Posterior vena cava (tissue), 2 donors: ENCODE measurements at regions not wholly inside any gene's neighbourhood (a gene's known extent, or its start where the extent isn't known, plus 50 kb on each side); places are given as distances from the start of the nearest gene placed in this dataset.
"Not testable (repeated sequence)": the region's sequence is repeated elsewhere in the genome, so short reads cannot be mapped to it uniquely, and the experiment has no call there.

Source experiments
- DNase-seq: peaks from one replicate; pipeline ENCODE4 v3.0.0-alpha.2; 2020; ENCODE audit warnings: low spot score
- intact Hi-C, 2 donors: fragments of 100-400 bp; cut with DNase I; formaldehyde crosslinking; loops; one replicate each; pipeline versions ENCODE4 v1.14.1 to v1.14.2; 2022 to 2023
- donor health status: DM: yes; HTN: yes; CAD: no.
- donor health status: DM: yes; HTN: yes; CAD: no.

DNA sequence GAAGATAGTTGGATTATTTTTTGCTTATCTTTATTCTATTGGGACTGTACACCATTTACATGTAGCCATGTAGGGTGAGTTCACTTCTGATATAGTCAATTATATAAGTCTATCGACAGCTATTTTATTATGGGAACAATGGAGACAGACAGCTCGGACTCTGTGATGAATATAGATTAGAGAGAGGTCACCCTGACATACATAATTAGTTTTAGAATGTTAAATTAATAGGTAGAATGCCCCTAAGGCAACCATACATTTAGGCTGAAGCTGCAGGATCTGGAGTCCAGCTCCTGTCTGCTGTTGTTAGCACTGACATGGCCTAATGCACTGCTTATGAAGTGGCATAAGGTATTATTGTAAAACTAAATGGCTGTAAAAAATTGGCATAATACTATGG is 700.8 kb downstream of the MAT2B start:
- no peak for DNase-seq
- intact Hi-C loops: no loop called here

DNA sequence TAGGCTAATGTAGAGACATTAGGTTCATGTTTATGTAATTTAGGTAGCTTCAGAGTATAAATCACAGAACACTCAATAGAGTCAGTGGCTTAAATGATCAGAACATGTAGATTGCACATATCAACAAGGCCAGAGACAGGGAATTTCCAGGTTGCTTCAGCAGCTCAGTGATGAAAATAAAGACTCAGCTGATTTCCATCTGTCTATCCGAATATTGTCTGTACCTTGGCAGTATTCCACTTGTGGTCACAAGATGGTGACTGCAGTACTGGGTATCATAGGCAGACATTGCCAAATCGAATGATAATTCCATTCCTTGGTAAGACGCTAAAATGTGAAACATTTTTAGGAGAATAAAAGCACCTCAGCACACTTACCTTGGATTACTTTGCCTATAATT is 702.2 kb downstream of the MAT2B start:
- intact Hi-C loops: no loop called here
- no peak for DNase-seq

DNA sequence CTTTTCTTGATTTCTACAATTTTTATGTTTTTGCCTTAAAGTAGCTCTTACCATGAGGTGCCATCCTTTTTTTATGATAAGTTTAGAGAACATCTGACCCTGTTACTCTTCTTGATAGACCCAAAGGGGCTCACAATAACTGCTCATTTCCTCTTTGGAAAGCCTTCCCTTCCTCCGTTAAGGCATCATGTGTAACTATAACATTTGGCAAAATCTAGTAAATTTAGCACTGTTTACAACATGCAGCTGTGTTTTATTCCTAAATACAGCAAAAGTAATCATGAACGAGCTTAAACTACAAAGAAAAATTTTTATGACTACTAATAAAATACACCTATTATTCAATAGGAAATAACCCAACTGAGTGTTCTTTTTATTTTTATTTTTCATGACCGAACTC is 705.1 kb downstream of the MAT2B start:
- intact Hi-C loops: no loop called here
- DNase-seq: no peak

DNA sequence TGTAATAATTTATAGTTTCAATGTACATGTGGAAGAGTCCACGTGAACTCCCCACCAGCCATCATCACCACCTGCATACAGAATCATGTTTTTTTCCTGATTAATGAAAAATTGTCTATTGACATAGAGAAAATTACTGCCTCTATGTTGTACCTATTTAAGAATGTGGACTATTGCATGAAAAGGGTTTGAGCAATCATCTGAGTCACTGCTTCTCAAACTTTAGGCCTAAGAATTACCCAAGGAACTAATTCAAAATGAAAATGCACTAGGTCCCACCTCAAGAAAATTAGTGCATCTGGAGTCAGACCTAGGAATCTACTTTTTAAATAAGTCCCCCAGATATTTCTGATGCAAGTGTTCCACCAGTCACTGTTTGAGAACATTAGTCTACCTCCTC is 709.3 kb downstream of the MAT2B start:
- intact Hi-C loops: no loop called here
- DNase-seq: no peak

DNA sequence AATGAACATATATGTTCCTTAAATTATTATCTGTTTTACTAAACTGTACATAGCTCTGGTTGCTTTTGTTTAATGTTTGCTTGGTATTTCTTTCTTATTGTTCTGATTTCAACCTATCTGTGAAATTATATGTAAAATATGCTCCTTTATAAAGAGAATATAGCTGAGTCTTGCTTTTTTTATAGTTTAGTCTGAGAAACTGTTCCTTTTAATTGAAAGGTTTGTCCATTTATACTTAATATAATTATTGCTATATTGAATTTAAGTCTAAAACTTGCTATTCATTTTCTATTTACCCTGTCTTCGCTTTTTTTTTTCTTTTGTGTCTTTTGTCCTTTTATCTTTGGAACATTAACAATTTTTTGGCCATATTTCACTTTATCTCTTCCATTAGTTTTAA is 712.0 kb downstream of the MAT2B start:
- DNase-seq: no peak
- intact Hi-C loops: no loop called here

DNA sequence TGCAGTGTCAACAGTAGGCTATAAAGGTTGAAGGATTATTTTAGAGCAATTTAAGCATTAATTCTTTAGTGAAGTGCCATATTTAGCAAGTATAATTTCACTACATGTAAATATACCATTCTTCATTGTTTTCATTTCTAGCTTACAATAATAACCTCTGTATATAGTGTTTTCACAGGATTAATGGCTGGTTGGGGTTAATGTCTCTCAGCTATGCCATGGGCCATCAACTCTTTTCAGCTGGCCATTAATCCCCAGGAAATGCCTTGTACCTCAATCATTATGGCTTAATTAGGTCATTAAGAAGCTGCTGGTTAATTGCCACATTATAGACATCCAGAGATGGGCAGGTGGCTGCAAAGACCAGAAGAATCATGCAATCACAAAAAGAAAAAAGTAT is 715.1 kb downstream of the MAT2B start:
- DNase-seq: no peak
- intact Hi-C loops: no loop called here

DNA sequence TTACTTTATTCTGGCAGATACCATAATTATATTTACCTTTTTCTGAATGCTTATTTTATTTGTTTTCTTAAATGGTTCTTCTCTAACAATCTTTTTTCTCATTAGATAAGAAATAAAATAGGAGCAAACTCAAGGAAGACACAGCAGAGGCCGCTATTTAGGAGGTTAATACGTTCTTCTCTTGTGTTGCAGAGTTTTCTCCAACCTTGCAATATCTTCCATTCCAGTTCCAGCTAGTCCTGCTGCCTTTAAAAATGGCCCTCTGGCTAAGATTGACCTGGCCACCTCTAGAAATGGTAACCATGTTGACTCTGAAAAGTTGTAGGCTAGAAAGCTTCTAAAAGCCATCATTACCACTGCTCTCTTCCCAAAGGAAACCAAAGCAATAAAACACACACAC is 718.8 kb downstream of the MAT2B start:
- DNase-seq: no peak
- intact Hi-C loops: no loop called here

DNA sequence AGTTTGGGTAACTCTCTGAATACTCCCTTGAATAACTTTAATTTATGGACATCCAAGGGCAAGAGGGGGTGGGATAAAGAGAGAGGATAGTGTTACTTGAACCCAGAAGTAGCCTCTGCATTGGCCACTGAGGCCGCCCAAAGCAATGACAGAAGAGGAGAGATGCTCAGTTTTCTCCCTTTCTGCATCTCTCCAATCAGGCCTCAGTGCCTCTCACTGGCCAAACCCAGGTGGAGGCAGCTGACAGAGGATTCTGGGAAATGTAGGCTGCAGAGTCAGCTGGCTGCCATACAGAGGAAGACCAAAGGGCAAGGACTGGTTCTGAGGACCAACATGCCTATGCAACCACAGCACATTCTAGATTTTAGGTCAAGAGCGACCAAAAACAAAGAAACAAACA is 719.4 kb downstream of the MAT2B start:
- intact Hi-C loops: no loop called here
- DNase-seq: no peak

DNA sequence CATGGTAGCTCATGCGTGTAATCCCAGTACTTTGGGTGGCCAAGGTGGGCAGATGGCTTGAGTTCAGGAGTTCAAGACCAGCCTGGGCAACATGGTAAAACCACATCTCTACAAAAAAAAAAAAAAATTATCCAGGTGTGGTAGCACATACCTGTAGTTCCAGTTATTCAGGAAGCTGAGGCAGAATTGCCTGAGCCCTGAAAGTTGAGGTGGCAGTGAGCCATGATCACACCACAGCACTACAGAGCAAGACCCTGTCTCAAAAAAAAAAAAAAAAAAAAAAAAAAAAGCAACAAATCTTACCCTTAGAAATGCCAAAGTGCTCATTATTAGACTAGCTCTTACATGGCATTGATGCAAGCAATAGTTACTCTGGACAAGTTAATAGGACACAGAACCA is 724.9 kb downstream of the MAT2B start:
- intact Hi-C loops: no loop called here
- no peak for DNase-seq

DNA sequence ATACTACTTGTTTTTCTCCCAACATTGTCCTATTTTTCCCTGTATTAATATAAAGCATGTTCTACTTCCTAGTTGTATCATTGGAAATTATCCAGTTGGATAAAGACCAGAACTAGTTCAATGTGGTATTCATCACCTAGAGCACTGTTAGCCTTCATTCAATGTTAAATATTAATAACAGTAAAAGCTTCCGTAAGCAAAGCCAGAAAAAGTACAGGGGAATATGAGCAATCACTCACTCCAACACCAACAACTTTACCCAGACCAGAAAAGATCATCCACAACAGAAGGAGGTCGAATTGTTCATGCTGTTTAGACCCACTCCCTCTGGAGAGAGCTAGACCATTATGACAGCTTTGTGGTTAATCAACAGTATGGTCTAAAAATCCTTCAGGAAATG is 728.4 kb downstream of the MAT2B start:
- intact Hi-C loops: no loop called here

DNA sequence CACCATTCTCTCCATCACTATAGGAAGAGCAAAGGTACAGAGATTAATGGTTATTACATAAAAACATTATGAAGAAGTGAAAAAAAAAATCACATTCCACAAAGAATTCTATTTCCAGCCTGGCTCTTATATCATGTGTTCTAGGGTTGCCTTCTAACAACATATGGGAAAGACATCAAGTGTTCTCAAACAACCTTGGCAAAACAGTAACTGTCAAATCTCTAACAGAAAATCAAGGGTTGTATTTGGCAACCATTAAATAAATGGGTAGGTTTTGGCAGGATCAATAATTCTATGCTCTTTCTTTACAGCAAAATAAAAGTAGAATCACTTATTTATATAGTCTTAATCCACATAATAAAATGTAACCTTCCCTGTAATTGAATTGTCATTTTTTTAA is 728.9 kb downstream of the MAT2B start:
- intact Hi-C loops: no loop called here
- no peak for DNase-seq

More for the DNA sequence above, 728.4 kb downstream of the MAT2B start:
- DNase-seq: no peak

DNA sequence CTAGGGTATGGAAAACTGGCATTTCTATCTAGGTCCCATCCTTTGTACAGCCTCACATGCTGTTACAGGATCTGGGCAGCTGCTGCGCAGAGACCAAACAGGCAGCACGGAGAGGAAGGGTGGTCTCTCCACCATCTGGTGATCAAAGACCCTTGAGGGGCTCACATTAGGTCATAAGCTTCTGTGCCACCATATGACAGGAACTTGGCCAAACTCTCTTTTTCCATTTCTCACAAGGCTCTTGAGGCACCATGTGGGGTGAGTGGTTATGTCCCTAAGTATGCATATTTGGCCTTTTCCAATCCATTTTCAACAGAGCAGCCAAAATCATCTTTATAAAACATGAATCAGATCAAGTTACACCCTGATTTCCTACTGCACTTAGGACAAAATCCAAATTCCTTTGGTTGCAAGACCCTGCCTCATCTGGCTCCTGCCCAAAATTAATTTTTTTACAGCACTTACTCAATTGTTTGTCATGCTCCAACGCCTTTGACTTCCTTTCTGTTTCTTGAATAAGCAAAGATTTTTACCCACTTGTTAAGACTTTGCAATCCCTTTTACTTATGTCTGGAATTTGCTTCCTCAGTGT is 730.0 kb downstream of the MAT2B start:
- intact Hi-C loops: no loop called here
- DNase-seq: no peak

DNA sequence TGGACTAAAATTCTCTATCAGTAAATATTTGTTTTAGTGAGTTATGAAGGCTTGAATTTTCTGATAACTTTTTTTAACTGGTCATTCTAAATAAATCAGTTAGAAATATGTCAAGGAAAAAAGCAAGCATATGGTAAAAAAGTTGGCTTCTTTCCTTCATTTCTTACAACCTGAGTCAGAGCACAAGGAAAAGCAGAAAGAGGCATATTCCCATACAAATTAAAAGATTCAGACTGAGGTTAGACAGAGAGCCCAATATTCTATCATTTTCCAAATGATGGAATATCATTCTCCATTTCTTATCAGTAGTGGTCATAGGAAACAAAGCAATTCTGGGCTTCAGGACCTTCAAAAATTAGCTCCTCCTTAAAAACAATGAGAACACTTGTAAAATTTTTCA is 732.1 kb downstream of the MAT2B start:
- no peak for DNase-seq
- intact Hi-C loops: no loop called here

DNA sequence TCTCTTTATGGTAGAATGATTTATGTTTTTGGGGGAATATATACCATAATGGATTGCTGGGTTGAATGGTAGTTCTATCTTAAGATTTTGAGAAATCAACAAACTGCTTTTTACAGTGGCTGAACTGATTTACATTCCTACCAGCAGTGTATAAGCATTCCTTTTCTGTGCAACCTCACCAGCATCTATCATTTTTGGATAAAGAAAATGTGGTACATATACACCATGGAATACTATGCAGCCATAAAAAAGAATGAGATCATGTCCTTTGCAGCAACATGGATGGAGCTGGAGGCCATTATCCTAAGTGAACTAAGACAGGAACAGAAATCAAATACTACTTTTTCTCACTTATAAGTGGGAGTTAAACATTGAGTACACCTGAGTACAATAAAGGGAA is 746.4 kb downstream of the MAT2B start:
- intact Hi-C loops, DNase-seq: not testable (repeated sequence)

DNA sequence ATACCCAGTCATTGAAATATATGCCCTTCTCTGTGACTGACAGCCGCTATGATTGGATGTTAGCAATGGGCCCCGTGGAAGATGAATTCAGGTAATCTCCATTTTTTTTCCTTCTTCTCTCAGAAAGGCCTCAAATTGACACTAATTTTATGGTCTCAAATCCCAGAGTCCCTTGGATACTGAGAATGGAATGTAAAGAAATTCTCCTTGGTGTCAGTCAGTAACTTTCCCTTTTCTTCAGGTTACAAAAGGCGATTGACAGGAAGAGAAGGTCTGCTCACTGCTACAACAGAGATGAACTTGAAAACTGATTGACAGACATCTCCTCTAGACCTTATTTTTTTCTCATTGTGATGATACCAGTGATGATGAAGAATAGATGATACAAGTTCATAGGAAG is 748.3 kb downstream of the MAT2B start:
- intact Hi-C loops: no loop called here
- DNase-seq: no peak

DNA sequence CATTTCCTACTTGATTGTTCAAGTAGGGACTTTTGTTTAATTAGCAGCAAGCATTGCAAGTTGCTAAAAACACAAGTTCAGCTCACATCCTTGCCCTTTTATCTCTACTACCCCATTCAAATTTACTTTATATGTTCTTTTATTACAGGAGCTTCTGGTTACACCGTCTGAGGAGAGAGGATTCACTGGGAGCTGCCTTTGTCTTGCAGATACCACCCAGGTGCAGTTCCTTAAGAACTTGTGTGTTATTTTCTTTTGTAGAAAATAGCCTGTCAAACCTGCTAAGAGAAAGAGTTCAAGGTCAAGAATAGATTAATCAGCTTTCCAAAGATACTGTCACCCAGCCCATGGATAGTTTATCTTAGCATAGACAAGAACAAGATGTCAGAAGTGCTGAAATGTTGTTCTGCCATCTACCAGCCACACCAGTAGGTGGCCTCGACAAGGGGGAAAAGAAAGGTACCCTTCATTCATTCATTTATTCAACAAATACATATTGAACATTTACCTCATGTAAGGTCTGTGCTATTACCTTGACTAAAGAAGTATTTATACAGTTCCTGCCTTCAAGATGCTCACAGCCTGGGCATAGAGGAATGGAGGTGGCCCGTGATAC is 750.3 kb downstream of the MAT2B start:
- intact Hi-C loops: no loop called here

DNA sequence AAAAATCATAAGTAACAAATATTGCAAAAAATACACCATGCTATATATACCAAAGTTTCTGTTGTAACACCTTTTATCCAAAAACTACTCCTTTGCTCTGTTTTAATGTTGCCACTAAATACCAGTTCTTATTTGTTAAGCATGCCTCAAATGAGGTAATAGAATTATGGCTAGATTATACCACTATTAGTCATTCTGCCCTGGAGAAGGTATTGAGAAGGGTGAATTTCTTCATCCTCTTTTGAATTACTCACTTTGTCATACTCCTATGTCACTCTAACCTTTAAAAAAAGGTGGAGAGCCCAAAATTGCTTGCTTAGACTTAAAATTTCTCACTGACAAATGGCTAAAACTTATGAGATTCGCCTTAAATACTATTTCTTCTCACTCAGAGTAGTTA is 750.9 kb downstream of the MAT2B start:
- intact Hi-C loops: no loop called here
- no peak for DNase-seq

More for the DNA sequence above, 750.3 kb downstream of the MAT2B start:
- DNase-seq: no peak

DNA sequence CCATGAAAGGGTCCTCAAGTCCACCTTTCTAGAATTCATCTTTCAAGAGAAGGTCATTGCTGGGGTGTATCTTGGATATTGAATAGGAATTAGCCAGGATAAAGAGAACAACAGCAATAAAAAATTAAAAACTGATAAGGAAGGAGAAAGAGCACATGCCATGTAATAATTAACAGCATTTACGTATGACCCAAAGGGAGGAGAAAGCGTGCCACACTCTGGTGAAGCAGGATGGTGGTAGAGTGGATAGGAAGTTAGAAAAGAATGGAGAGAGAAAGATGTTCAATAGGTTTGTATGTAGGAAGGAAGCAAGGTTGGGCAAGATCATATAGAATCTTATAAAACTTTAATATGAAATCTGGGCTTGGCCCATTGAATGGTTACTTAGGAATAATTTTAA is 751.5 kb downstream of the MAT2B start:
- intact Hi-C loops: no loop called here
- DNase-seq: no peak

DNA sequence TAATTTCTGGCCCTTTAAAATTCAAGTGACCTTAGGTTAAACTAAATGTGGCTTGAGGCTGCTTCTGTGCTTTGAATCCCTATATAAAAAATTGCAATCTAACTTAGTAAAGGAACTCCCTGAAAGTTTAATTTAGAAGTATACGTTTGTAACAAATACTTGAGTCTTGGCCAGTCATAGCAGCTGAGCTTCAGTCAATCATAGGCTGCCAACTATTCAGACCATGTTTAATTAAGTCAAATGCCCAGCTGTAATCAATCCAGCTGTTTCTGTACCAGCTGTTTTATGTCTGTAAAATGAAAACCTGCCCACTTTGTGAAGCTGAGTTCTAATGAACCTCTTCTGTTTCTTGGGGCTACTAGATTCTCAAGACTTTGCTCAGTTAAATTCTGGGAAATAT is 760.1 kb downstream of the MAT2B start:
- intact Hi-C loops: no loop called here
- no peak for DNase-seq

DNA sequence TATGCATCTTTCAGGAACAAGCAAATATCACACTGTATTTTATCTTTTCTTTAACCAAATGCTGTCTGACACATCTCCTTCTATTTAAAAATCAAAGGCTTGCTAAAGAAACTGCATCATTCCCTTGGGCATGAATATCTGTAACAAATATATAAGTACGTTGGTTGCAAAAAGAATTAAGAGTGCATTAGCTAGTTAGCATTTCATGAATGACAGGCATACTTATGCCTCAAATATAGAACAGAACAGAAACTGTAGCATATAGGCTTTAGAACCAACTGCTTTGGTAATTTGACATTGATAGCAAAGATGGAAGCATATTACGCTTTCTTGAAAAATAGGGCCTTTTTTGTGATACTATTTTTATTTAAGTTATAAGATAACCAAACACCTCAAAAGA is 761.2 kb downstream of the MAT2B start:
- intact Hi-C loops: no loop called here
- no peak for DNase-seq

DNA sequence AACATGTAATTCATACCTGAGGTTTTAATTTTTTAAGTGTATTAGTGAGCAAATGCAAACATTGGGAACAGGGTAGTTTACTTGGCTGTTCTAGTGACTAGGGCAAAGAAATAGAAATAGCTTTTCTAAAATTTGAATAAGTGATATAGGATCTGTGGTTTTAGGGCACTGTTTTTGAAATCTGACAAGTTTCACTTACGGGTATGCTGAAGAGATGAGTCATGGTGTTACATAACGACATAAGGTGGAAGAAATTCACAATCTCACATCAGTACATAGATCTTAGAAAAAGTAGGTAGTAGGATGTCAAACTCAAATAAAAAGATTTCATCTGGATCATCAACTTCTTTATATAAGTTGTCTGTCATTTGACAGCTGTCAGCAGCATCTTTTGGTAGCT is 772.3 kb downstream of the MAT2B start:
- intact Hi-C loops: no loop called here
- no peak for DNase-seq

DNA sequence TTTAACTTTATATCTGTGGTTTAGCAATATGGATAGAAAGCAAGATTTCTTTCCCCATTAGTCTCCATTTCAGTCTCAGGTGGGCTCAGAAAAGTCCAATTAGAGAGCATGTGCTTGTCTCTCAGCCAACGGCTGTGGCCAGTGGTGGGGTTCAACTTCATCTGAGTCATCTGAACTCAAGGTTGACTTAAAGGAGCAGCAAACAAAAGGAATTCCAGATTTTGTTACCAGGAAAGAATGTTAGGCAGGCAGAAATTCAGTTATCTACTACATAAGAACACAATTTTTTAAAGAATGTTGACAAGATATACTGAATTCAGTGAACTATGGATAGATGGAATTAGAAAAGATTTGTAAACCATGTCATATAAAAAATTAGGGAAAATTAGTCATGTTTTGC is 784.1 kb downstream of the MAT2B start:
- no peak for DNase-seq
- intact Hi-C loops: no loop called here
